SK-N-SH treated with all-trans-retinoic acid at 6 μM for 48 hours (cell line): ENCODE measurements at regions not wholly inside any gene's neighbourhood (a gene's known extent, or its start where the extent isn't known, plus 50 kb on each side); places are given as distances from the start of the nearest gene placed in this dataset.
"Not testable (repeated sequence)": the region's sequence is repeated elsewhere in the genome, so short reads cannot be mapped to it uniquely, and the experiment has no call there.

Source experiments
- ATAC-seq: fragments of 200-7000 bp; cut with Tn5 transposase; 3 replicates; pipeline ENCODE4 v1.9.1; 2020; ENCODE audit warnings: mild to moderate bottlenecking, moderate library complexity
- ARNTL ChIP-seq: fragments of 450-650 bp; formaldehyde crosslinking; IDR thresholded peaks from 2 replicates; pipeline ENCODE4 v1.5.0; 2020; ENCODE audit warnings: low read depth, mild to moderate bottlenecking, moderate library complexity, borderline replicate concordance
- BACH2 ChIP-seq: fragments of 250-450 bp; sonication (Bioruptor Pico); IDR thresholded peaks from 2 replicates; pipeline ENCODE4 v1.9.0; 2021; ENCODE audit warnings: mild to moderate bottlenecking, borderline replicate concordance
- CREB5 ChIP-seq: fragments of 250-450 bp; sonication (Bioruptor Pico); IDR thresholded peaks from 2 replicates; pipeline ENCODE4 v1.5.1; 2020; ENCODE audit warnings: low read depth, mild to moderate bottlenecking, moderate library complexity
- CSRNP3 ChIP-seq: fragments of 250-450 bp; sonication (Bioruptor Pico); IDR thresholded peaks from 2 replicates; pipeline ENCODE4 v1.5.1; 2021; ENCODE audit warnings: mild to moderate bottlenecking, moderate library complexity
- ISL1 ChIP-seq: fragments of 250-450 bp; sonication (Bioruptor Pico); IDR thresholded peaks from 2 replicates; pipeline ENCODE4 v2.1.2; 2022; ENCODE audit warnings: mild to moderate bottlenecking, moderate library complexity
- OSR1 ChIP-seq: fragments of 250-450 bp; sonication (Bioruptor Pico); IDR thresholded peaks from 2 replicates; pipeline ENCODE4 v1.8.0; 2022; ENCODE audit warnings: moderate library complexity, mild to moderate bottlenecking, inconsistent platforms
- PATZ1 ChIP-seq: fragments of 250-450 bp; sonication (Bioruptor Pico); IDR thresholded peaks from 2 replicates; pipeline ENCODE4 v1.8.0; 2020; ENCODE audit warnings: mild to moderate bottlenecking, moderate library complexity, borderline replicate concordance
- POU6F1 ChIP-seq: fragments of 250-450 bp; sonication (Bioruptor Pico); IDR thresholded peaks from 2 replicates; pipeline ENCODE4 v1.8.0; 2021; ENCODE audit warnings: low read depth, mild to moderate bottlenecking, moderate library complexity, borderline replicate concordance
- PPARA ChIP-seq: fragments of 250-450 bp; sonication (Bioruptor Pico); IDR thresholded peaks from 2 replicates; pipeline ENCODE4 v1.5.0; 2020; ENCODE audit warnings: mild to moderate bottlenecking, borderline replicate concordance
- RARB ChIP-seq: fragments of 250-450 bp; sonication (Bioruptor Pico); IDR thresholded peaks from 2 replicates; pipeline ENCODE4 v1.8.0; 2021; ENCODE audit warnings: mild to moderate bottlenecking, moderate library complexity
- TCF4 ChIP-seq: fragments of 250-450 bp; sonication (Bioruptor Pico); IDR thresholded peaks from 2 replicates; pipeline ENCODE4 v1.8.0; 2021; ENCODE audit warnings: mild to moderate bottlenecking, moderate library complexity, borderline replicate concordance
- TOX ChIP-seq: fragments of 250-450 bp; sonication (Bioruptor Pico); IDR thresholded peaks from 2 replicates; pipeline ENCODE4 v1.8.0; 2021; ENCODE audit warnings: mild to moderate bottlenecking, moderate library complexity, borderline replicate concordance
- TSHZ2 ChIP-seq: fragments of 250-450 bp; sonication (Bioruptor Pico); IDR thresholded peaks from 2 replicates; pipeline ENCODE4 v1.5.0; 2020; ENCODE audit warnings: mild to moderate bottlenecking, moderate library complexity
- ZC3H10 ChIP-seq: fragments of 250-450 bp; sonication (Bioruptor Pico); IDR thresholded peaks from 2 replicates; pipeline ENCODE4 v1.5.1; 2021; ENCODE audit warnings: mild to moderate bottlenecking, moderate library complexity
- ZFP3 ChIP-seq: fragments of 250-450 bp; sonication (Bioruptor Pico); IDR thresholded peaks from 2 replicates; pipeline ENCODE4 v1.5.0; 2020; ENCODE audit warnings: mild to moderate bottlenecking, moderate library complexity
- ZNF565 ChIP-seq: fragments of 450-650 bp; formaldehyde crosslinking; conservative IDR thresholded peaks from 2 replicates; pipeline ENCODE4 v1.5.0; 2020; ENCODE audit warnings: low read depth, mild to moderate bottlenecking, moderate library complexity
- ZNF70 ChIP-seq: fragments of 450-650 bp; formaldehyde crosslinking; IDR thresholded peaks from 2 replicates; pipeline ENCODE4 v1.5.0; 2020; ENCODE audit warnings: mild to moderate bottlenecking, moderate library complexity
- ZNF8 ChIP-seq: fragments of 450-650 bp; formaldehyde crosslinking; IDR thresholded peaks from 2 replicates; pipeline ENCODE4 v1.5.0; 2020; ENCODE audit warnings: mild to moderate bottlenecking, moderate library complexity

- no peak for ATAC-seq
- no peak for TF ChIP-seq ZNF8 (CRISPR knock-in tag)
- no peak for TF ChIP-seq ZFP3 (CRISPR knock-in tag)
- no peak for TF ChIP-seq CREB5 (CRISPR knock-in tag)
- no peak for TF ChIP-seq RARB (CRISPR knock-in tag)
- TF ChIP-seq ZNF70 (CRISPR knock-in tag): no peak
- TF ChIP-seq TOX (CRISPR knock-in tag): no peak
- no peak for TF ChIP-seq TSHZ2 (CRISPR knock-in tag)
- no peak for TF ChIP-seq ARNTL (CRISPR knock-in tag)
- no peak for TF ChIP-seq POU6F1 (CRISPR knock-in tag)
- TF ChIP-seq PPARA (CRISPR knock-in tag): no peak
- TF ChIP-seq TCF4 (CRISPR knock-in tag): no peak
- TF ChIP-seq ZC3H10 (CRISPR knock-in tag): no peak
- no peak for TF ChIP-seq ZNF565 (CRISPR knock-in tag)
- no peak for TF ChIP-seq CSRNP3 (CRISPR knock-in tag)
- TF ChIP-seq BACH2 (CRISPR knock-in tag): no peak
- no peak for TF ChIP-seq PATZ1
- no peak for TF ChIP-seq OSR1 (CRISPR knock-in tag)
- no peak for TF ChIP-seq ISL1
Measured at GRCh38 chr12:100061814-100062213, 77.1 kb upstream of the ANKS1B start.

GRCh38 chr12:100058482-100059029 is 73.8 kb upstream of the ANKS1B start:
- TF ChIP-seq ISL1 (peak; percentile 76), CSRNP3 (CRISPR knock-in tag) (no peak)
- TF ChIP-seq, all 23 proteins: peak for 1
- ATAC-seq: peak; percentile 97

GRCh38 chr12:100046202-100046601 is 61.5 kb upstream of the ANKS1B start:
- not testable (repeated sequence) for ATAC-seq
